OCI-LY7 (cell line): ENCODE measurements at regions not wholly inside any gene's neighbourhood (a gene's known extent, or its start where the extent isn't known, plus 50 kb on each side); places are given as distances from the start of the nearest gene placed in this dataset.

Experiments used
- BruUV-seq: library from RNA; stranded (reverse); fragments of 400-500 nt; replicated peaks from 2 replicates; lab custom pipeline; 2021; lab: Mats Ljungman, UMichigan
- CTCF ChIA-PET: fragments of 300-600 bp; sonication (Branson Sonifier 250); formaldehyde crosslinking; loops from one replicate; lab custom pipeline; 2022; ENCODE audit warnings: antibody characterized with exemption; ENCODE audit not compliant: unreplicated experiment; lab: Charles Lee
- POLR2A ChIA-PET: fragments of 300-600 bp; sonication (Branson Sonifier 250); formaldehyde crosslinking; loops from one replicate; lab custom pipeline; 2022; ENCODE audit warnings: antibody characterized with exemption; lab: Charles Lee
- DNase-seq: peaks from one replicate; pipeline ENCODE4 v3.0.0-alpha.2; 2015; ENCODE audit warnings: low spot score
- H2AFZ ChIP-seq: fragments of 200-600 bp; sonication (generic), shearing (Covaris generic); 2 replicates; pipeline ENCODE4 v1.6.1; 2014; ENCODE audit warnings: mild to moderate bottlenecking, antibody characterized with exemption, low read length, moderate library complexity
- H3K27ac ChIP-seq: fragments of 200-600 bp; sonication (generic); 2 replicates; pipeline ENCODE4 v1.5.1; 2014; ENCODE audit warnings: mixed run types, low read depth, mild to moderate bottlenecking, moderate library complexity, low read length, inconsistent platforms; ENCODE audit not compliant: poor library complexity, severe bottlenecking
- H3K36me3 ChIP-seq: fragments of 200-600 bp; sonication (generic); 2 replicates; pipeline ENCODE4 v1.6.1; 2014; ENCODE audit warnings: mild to moderate bottlenecking, antibody characterized with exemption, low read length, moderate library complexity, mixed read lengths; ENCODE audit not compliant: insufficient read depth
- H3K4me1 ChIP-seq: fragments of 200-600 bp; sonication (generic); 2 replicates; pipeline ENCODE4 v1.5.1; 2014; ENCODE audit warnings: mild to moderate bottlenecking, low read length; ENCODE audit not compliant: insufficient read depth, poor library complexity, severe bottlenecking
- H3K4me2 ChIP-seq: fragments of 200-600 bp; sonication (generic); 2 replicates; pipeline ENCODE4 v1.6.1; 2014; ENCODE audit warnings: mild to moderate bottlenecking, low read length
- H3K4me3 ChIP-seq: fragments of 200-600 bp; sonication (generic); 2 replicates; pipeline ENCODE4 v1.5.1; 2014; ENCODE audit warnings: mild to moderate bottlenecking, low read depth, low read length; ENCODE audit not compliant: poor library complexity, severe bottlenecking
- H3K79me2 ChIP-seq: fragments of 200-600 bp; sonication (generic); 2 replicates; pipeline ENCODE4 v1.6.1; 2016; ENCODE audit warnings: low read depth, mild to moderate bottlenecking, low read length, moderate library complexity, mixed read lengths; ENCODE audit not compliant: insufficient read depth
- H3K9me2 ChIP-seq: fragments of 200-600 bp; sonication (generic); 2 replicates; pipeline ENCODE4 v1.6.1; 2016; ENCODE audit warnings: mild to moderate bottlenecking, low read length, mixed read lengths; ENCODE audit not compliant: insufficient read depth
- H3K9me3 ChIP-seq: fragments of 200-600 bp; sonication (generic); 2 replicates; pipeline ENCODE4 v1.6.1; 2014; ENCODE audit warnings: mild to moderate bottlenecking, mixed run types, low read length, mixed read lengths
- H4K20me1 ChIP-seq: fragments of 200-600 bp; sonication (generic); 2 replicates; pipeline ENCODE4 v1.6.1; 2014; ENCODE audit warnings: mild to moderate bottlenecking, antibody characterized with exemption, low read length, moderate library complexity, mixed read lengths; ENCODE audit not compliant: insufficient read depth
- CTCF ChIP-seq: fragments of 200-600 bp; sonication (generic); conservative IDR thresholded peaks from 2 replicates; pipeline ENCODE4 v1.5.1; 2014; ENCODE audit warnings: mild to moderate bottlenecking, antibody characterized with exemption, low read length, moderate library complexity, mixed read lengths
- EZH2phosphoT487 ChIP-seq: fragments of 200-600 bp; sonication (generic); IDR thresholded peaks from 2 replicates; pipeline ENCODE4 v1.6.1; 2018; ENCODE audit warnings: low read depth, borderline replicate concordance, mild to moderate bottlenecking, mixed run types, antibody characterized with exemption, low read length, moderate library complexity, mixed read lengths
- intact Hi-C: fragments of 100-400 bp; cut with micrococcal nuclease; formaldehyde crosslinking; loops from one replicate; pipeline ENCODE4 v1.10.0; 2022; ENCODE audit not compliant: unreplicated experiment

GRCh38 chrX:109839694-109840567 lies 106.9 kb upstream of the ACSL4 start:
- Histone ChIP-seq H3K9me2 (no peaks in the 10 kb centered on the region), H3K4me1 (no peaks in the 10 kb centered on the region), H3K79me2 (no peaks in the 10 kb centered on the region), H3K4me3 (no peak overlapping the region), H4K20me1 (no peaks in the 10 kb centered on the region), H2AFZ (no peak overlapping the region), H3K36me3 (no peaks in the 10 kb centered on the region), H3K4me2 (no peak overlapping the region), H3K27ac (no peak overlapping the region), H3K9me3 (no peaks in the 10 kb centered on the region)
- no peak for TF ChIP-seq EZH2phosphoT487
- TF ChIP-seq CTCF, result no peak
- DNase-seq, result no peak
- intact Hi-C loops, result no loop called here
- no TSS peak for BruUV-seq
- ChIA-PET CTCF (no interaction called here), POLR2A (no interaction called here)

- Histone ChIP-seq H2AFZ (no peak overlapping the region), H3K9me3 (no peaks in the 10 kb centered on the region), H3K4me2 (no peak overlapping the region), H3K9me2 (no peaks in the 10 kb centered on the region), H3K27ac (no peak overlapping the region), H3K79me2 (no peaks in the 10 kb centered on the region), H4K20me1 (no peaks in the 10 kb centered on the region), H3K36me3 (no peaks in the 10 kb centered on the region), H3K4me3 (no peak overlapping the region), H3K4me1 (no peaks in the 10 kb centered on the region)
- POLR2A ChIA-PET, result no interaction called here
- intact Hi-C loops, result no loop called here
- TF ChIP-seq EZH2phosphoT487, result no peak
- no peak for TF ChIP-seq CTCF
- no TSS peak for BruUV-seq
- DNase-seq, result no peak
- CTCF ChIA-PET, result no interaction called here
These were observed 107.5 kb upstream of the ACSL4 start for GRCh38 chrX:109840585-109840984.

DNA sequence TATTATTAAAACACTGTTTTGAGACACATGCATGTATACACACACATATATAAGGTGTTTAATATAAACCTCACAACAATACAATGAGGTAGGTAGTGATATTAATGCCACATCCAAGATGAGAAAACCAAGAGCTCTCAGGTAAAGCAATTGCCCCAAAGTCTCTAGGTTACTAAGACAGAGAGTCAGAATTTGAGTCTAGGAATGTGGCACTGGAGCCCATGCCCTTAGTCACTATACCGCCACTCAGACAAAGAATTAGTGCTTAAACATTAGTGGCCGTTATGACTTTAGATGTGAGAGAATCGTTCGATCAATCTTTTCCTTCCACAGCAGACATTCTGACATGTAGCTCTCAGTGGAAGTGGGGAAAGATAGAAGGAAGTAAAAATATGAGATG lies 108.2 kb upstream of the ACSL4 start:
- DNase-seq, result no peak
- CTCF ChIA-PET, result no interaction called here
- Histone ChIP-seq H2AFZ (no peak overlapping the region), H3K36me3 (no peaks in the 10 kb centered on the region), H3K9me2 (no peaks in the 10 kb centered on the region), H3K4me3 (no peak overlapping the region), H4K20me1 (no peaks in the 10 kb centered on the region), H3K27ac (no peak overlapping the region), H3K79me2 (no peaks in the 10 kb centered on the region), H3K4me1 (no peaks in the 10 kb centered on the region), H3K4me2 (no peak overlapping the region), H3K9me3 (no peaks in the 10 kb centered on the region)
- intact Hi-C loops, result no loop called here
- BruUV-seq, result no TSS peak
- no peak for TF ChIP-seq CTCF
- TF ChIP-seq EZH2phosphoT487, result no peak
- POLR2A ChIA-PET, result interaction anchor here (0.9 kb wide), 1 partner anchor 129 kb away, joined by 4 read pairs; no protein-coding TSS in a partner anchor
